A673 (cell line): ENCODE measurements at regions not wholly inside any gene's neighbourhood (a gene's known extent, or its start where the extent isn't known, plus 50 kb on each side); places are given as distances from the start of the nearest gene placed in this dataset.

ENCODE experiments used
- BruUV-seq: library from RNA; stranded (reverse); fragments of 400-500 nt; replicated peaks from 2 replicates; lab custom pipeline; 2021; lab: Mats Ljungman, UMichigan
- CTCF ChIA-PET: fragments of 300-600 bp; sonication (Branson Sonifier 250); formaldehyde crosslinking; loops from one replicate; lab custom pipeline; 2022; ENCODE audit warnings: antibody characterized with exemption; lab: Charles Lee
- POLR2A ChIA-PET: fragments of 300-600 bp; sonication (Branson Sonifier 250); formaldehyde crosslinking; loops from one replicate; lab custom pipeline; 2022; ENCODE audit warnings: antibody characterized with exemption; ENCODE audit not compliant: low non-redundant PET; lab: Charles Lee
- DNase-seq: peaks from one replicate; pipeline ENCODE4 v3.0.0-alpha.2; 2015; ENCODE audit warnings: low spot score
- H3K27ac ChIP-seq: fragments of 200-600 bp; sonication (generic); 2 replicates; pipeline ENCODE4 v1.5.1; 2016; ENCODE audit warnings: mixed run types, low read depth, mild to moderate bottlenecking, mixed read lengths, antibody characterized with exemption, low read length; ENCODE audit not compliant: poor library complexity, severe bottlenecking
- H3K27me3 ChIP-seq: fragments of 200-600 bp; sonication (generic); replicated peaks from 2 replicates; pipeline ENCODE4 v1.6.1; 2017; ENCODE audit warnings: mixed run types, low read depth, mild to moderate bottlenecking, mixed read lengths, antibody characterized with exemption, low read length; ENCODE audit not compliant: insufficient read depth, poor library complexity
- H3K36me3 ChIP-seq: fragments of 200-600 bp; sonication (generic); 2 replicates; pipeline ENCODE4 v1.6.1; 2016; ENCODE audit warnings: mixed run types, mild to moderate bottlenecking, mixed read lengths, antibody characterized with exemption, low read length; ENCODE audit not compliant: insufficient read depth, poor library complexity, severe bottlenecking
- H3K4me1 ChIP-seq: fragments of 200-600 bp; sonication (generic); 2 replicates; pipeline ENCODE4 v1.6.1; 2017; ENCODE audit warnings: mixed run types, mild to moderate bottlenecking, mixed read lengths, antibody characterized with exemption, low read length; ENCODE audit not compliant: insufficient read depth, poor library complexity, severe bottlenecking
- H3K4me3 ChIP-seq: fragments of 200-600 bp; sonication (generic); 2 replicates; pipeline ENCODE4 v1.5.1; 2016; ENCODE audit warnings: low read depth, mixed run types, mild to moderate bottlenecking, mixed read lengths, low read length; ENCODE audit not compliant: poor library complexity, severe bottlenecking
- H3K9me3 ChIP-seq: fragments of 200-600 bp; sonication (generic); 2 replicates; pipeline ENCODE4 v1.6.1; 2016; ENCODE audit warnings: mixed run types, low read depth, mild to moderate bottlenecking, mixed read lengths, antibody characterized with exemption, low read length; ENCODE audit not compliant: poor library complexity, severe bottlenecking
- CTCF ChIP-seq: fragments of 300-800, 200-600 bp; sonication (generic); conservative IDR thresholded peaks from 2 replicates; pipeline ENCODE4 v1.5.1; 2017; ENCODE audit warnings: low read depth, mild to moderate bottlenecking, antibody characterized with exemption, low read length, moderate library complexity, mixed read lengths
- EZH2 ChIP-seq: fragments of 200-600 bp; sonication (generic); IDR thresholded peaks from 2 replicates; pipeline ENCODE4 v1.6.1; 2017; ENCODE audit warnings: borderline replicate concordance, low read depth, mild to moderate bottlenecking, mixed read lengths, antibody characterized with exemption, low read length; ENCODE audit not compliant: poor library complexity, severe bottlenecking
- intact Hi-C: fragments of 100-400 bp; cut with micrococcal nuclease; formaldehyde crosslinking; loops from one replicate; pipeline ENCODE4 v1.10.0; 2022; ENCODE audit not compliant: unreplicated experiment

GRCh38 chr2:20542746-20543468, 96.0 kb downstream of the RHOB start:
- intact Hi-C loops, result no loop called here
- Histone ChIP-seq H3K27me3 (no peaks in the 10 kb centered on the region), H3K9me3 (no peaks in the 10 kb centered on the region), H3K36me3 (no peaks in the 10 kb centered on the region), H3K4me1 (no peaks in the 10 kb centered on the region), H3K4me3 (no peak overlapping the region), H3K27ac (no peak overlapping the region)
- ChIA-PET POLR2A (no interaction called here), CTCF (no interaction called here)
- TF ChIP-seq CTCF (no peak), EZH2 (no peak)
- no peak for DNase-seq
- BruUV-seq, result no TSS peak

GRCh38 chr2:20543469-20544152, 96.7 kb downstream of the RHOB start:
- Histone ChIP-seq H3K27ac (no peak overlapping the region), H3K9me3 (no peaks in the 10 kb centered on the region), H3K36me3 (no peaks in the 10 kb centered on the region), H3K27me3 (no peaks in the 10 kb centered on the region), H3K4me3 (no peak overlapping the region), H3K4me1 (no peaks in the 10 kb centered on the region)
- ChIA-PET CTCF (no interaction called here), POLR2A (no interaction called here)
- no TSS peak for BruUV-seq
- DNase-seq, result no peak
- no peak for TF ChIP-seq EZH2
- TF ChIP-seq CTCF, result no peak
- intact Hi-C loops, result no loop called here

- no peak overlapping the region for H3K4me3 ChIP-seq
- CTCF ChIA-PET, result no interaction called here
- POLR2A ChIA-PET, result no interaction called here
- intact Hi-C loops, result no loop called here
- DNase-seq, result no peak
- no peak overlapping the region for H3K27ac ChIP-seq
- no peaks in the 10 kb centered on the region for H3K4me1 ChIP-seq
- no peaks in the 10 kb centered on the region for H3K9me3 ChIP-seq
- H3K36me3 ChIP-seq, result no peaks in the 10 kb centered on the region
- no TSS peak for BruUV-seq
- no peaks in the 10 kb centered on the region for H3K27me3 ChIP-seq
- TF ChIP-seq EZH2 (no peak), CTCF (no peak)
Measured at GRCh38 chr2:20544153-20544747, 97.4 kb downstream of the RHOB start.
